HG02798 (cell line): ENCODE measurements at regions not wholly inside any gene's neighbourhood (a gene's known extent, or its start where the extent isn't known, plus 50 kb on each side); places are given as distances from the start of the nearest gene placed in this dataset.
A peak's percentile ranks its signal among the peaks of the same experiment; 100 is the strongest.

ENCODE experiments used
- ATAC-seq: cut with Tn5 transposase; IDR thresholded peaks from one replicate; pipeline ENCODE4 v1.9.1; 2021; ENCODE audit warnings: mild to moderate bottlenecking; ENCODE audit not compliant: unreplicated experiment, poor library complexity

GRCh38 chr9:129490583-129491486, 130.1 kb downstream of the C9orf50 start:
- no peak for ATAC-seq

- no peak for ATAC-seq
These were observed 130.9 kb downstream of the C9orf50 start for GRCh38 chr9:129489838-129490582.

GRCh38 chr9:129487658-129488483, 133.0 kb downstream of the C9orf50 start:
- peak; percentile 10 for ATAC-seq

GRCh38 chr9:129486756-129487657, 133.9 kb downstream of the C9orf50 start:
- no peak for ATAC-seq

- no peak for ATAC-seq
These were observed 135.6 kb downstream of the C9orf50 start for GRCh38 chr9:129485145-129485774.

GRCh38 chr9:129484352-129485000, 136.4 kb downstream of the C9orf50 start:
- ATAC-seq = no peak

- ATAC-seq = no peak
These were observed 137.2 kb downstream of the C9orf50 start for GRCh38 chr9:129483415-129484351.

GRCh38 chr9:129482521-129483414, 138.1 kb downstream of the C9orf50 start:
- ATAC-seq = no peak

- ATAC-seq = no peak
These were observed 138.9 kb downstream of the C9orf50 start for GRCh38 chr9:129481810-129482511.

GRCh38 chr9:129481424-129481809, 139.5 kb downstream of the C9orf50 start:
- ATAC-seq = no peak

GRCh38 chr9:129480745-129481144, 140.2 kb downstream of the C9orf50 start:
- no peak for ATAC-seq

- no peak for ATAC-seq
These were observed 140.7 kb downstream of the C9orf50 start for GRCh38 chr9:129480227-129480626.

- no peak for ATAC-seq
These were observed 141.3 kb downstream of the C9orf50 start for GRCh38 chr9:129479631-129480011.

GRCh38 chr9:129478961-129479630, 141.8 kb downstream of the C9orf50 start:
- ATAC-seq = no peak

GRCh38 chr9:129478461-129478860, 142.4 kb downstream of the C9orf50 start:
- no peak for ATAC-seq
